ENCODE measurements at regions not wholly inside any gene's neighbourhood (a gene's known extent, or its start where the extent isn't known, plus 50 kb on each side); places are given as distances from the start of the nearest gene placed in this dataset.

- Mint-ChIP-seq H3K4me3 (no peak overlapping the region), H3K36me3 (no peaks in the 10 kb centered on the region), H3K9me3 (no peaks in the 10 kb centered on the region), H3K27ac (no peak overlapping the region), H3K4me1 (no peaks in the 10 kb centered on the region)
- ATAC-seq = no peak
- no peak for DNase-seq (ENCODE audit: low spot score in 2 of 2)
These were observed 54.6 kb downstream of the ARL4A start for GRCh38 chr7:12741951-12742575.

GRCh38 chr7:12746211-12746610, 58.8 kb downstream of the ARL4A start:
- Mint-ChIP-seq H3K27ac (no peak overlapping the region), H3K36me3 (no peaks in the 10 kb centered on the region), H3K9me3 (no peaks in the 10 kb centered on the region), H3K4me3 (no peak overlapping the region), H3K4me1 (no peaks in the 10 kb centered on the region)
- DNase-seq (ENCODE audit: low spot score in 2 of 2) (no peak), ATAC-seq (no peak)

GRCh38 chr7:12747687-12748306, 60.4 kb downstream of the ARL4A start:
- ATAC-seq (no peak), DNase-seq (ENCODE audit: low spot score in 2 of 2) (no peak)
- H3K9me3 Mint-ChIP-seq = no peaks in the 10 kb centered on the region
- no peaks in the 10 kb centered on the region for H3K4me1 Mint-ChIP-seq
- H3K27ac Mint-ChIP-seq = no peak overlapping the region
- no peak overlapping the region for H3K4me3 Mint-ChIP-seq
- no peaks in the 10 kb centered on the region for H3K36me3 Mint-ChIP-seq

GRCh38 chr7:12749069-12749468, 61.6 kb downstream of the ARL4A start:
- DNase-seq (ENCODE audit: low spot score in 2 of 2) (no peak), ATAC-seq (no peak)
- H3K27ac Mint-ChIP-seq = no peak overlapping the region
- H3K4me3 Mint-ChIP-seq = no peak overlapping the region
- no peaks in the 10 kb centered on the region for H3K4me1 Mint-ChIP-seq
- no peaks in the 10 kb centered on the region for H3K36me3 Mint-ChIP-seq
- no peaks in the 10 kb centered on the region for H3K9me3 Mint-ChIP-seq

- Mint-ChIP-seq H3K4me1 (no peaks in the 10 kb centered on the region), H3K9me3 (no peaks in the 10 kb centered on the region), H3K4me3 (no peak overlapping the region), H3K27ac (no peak overlapping the region), H3K36me3 (no peaks in the 10 kb centered on the region)
- ATAC-seq (no peak), DNase-seq (ENCODE audit: low spot score in 2 of 2) (no peak)
These were observed 62.3 kb downstream of the ARL4A start for GRCh38 chr7:12749746-12750145.

- Mint-ChIP-seq H3K4me1 (no peaks in the 10 kb centered on the region), H3K27ac (no peak overlapping the region), H3K9me3 (no peaks in the 10 kb centered on the region), H3K4me3 (no peak overlapping the region), H3K36me3 (no peaks in the 10 kb centered on the region)
- DNase-seq (ENCODE audit: low spot score in 2 of 2) = no peak
- no peak for ATAC-seq
These were observed 64.3 kb downstream of the ARL4A start for GRCh38 chr7:12751764-12752163.

- Mint-ChIP-seq H3K4me3 (no peak overlapping the region), H3K27ac (no peak overlapping the region), H3K4me1 (no peaks in the 10 kb centered on the region), H3K36me3 (no peaks in the 10 kb centered on the region), H3K9me3 (no peaks in the 10 kb centered on the region)
- ATAC-seq (no peak), DNase-seq (ENCODE audit: low spot score in 2 of 2) (no peak)
These were observed 66.7 kb downstream of the ARL4A start for GRCh38 chr7:12754179-12754578.

GRCh38 chr7:12756821-12757220, 69.4 kb downstream of the ARL4A start:
- ATAC-seq (no peak), DNase-seq (ENCODE audit: low spot score in 2 of 2) (no peak)
- peaks cover 10% of the 10 kb centered on the region for H3K9me3 Mint-ChIP-seq
- H3K4me1 Mint-ChIP-seq = no peaks in the 10 kb centered on the region
- no peaks in the 10 kb centered on the region for H3K36me3 Mint-ChIP-seq
- H3K27ac Mint-ChIP-seq = no peak overlapping the region
- H3K4me3 Mint-ChIP-seq = no peak overlapping the region

- DNase-seq (ENCODE audit: low spot score in 2 of 2) (no peak), ATAC-seq (no peak)
- Mint-ChIP-seq H3K27ac (no peak overlapping the region), H3K4me1 (no peaks in the 10 kb centered on the region), H3K9me3 (peaks cover 10% of the 10 kb centered on the region), H3K4me3 (no peak overlapping the region), H3K36me3 (no peaks in the 10 kb centered on the region)
These were observed 70.0 kb downstream of the ARL4A start for GRCh38 chr7:12757443-12757842.

- Mint-ChIP-seq H3K27ac (no peak overlapping the region), H3K4me3 (no peak overlapping the region), H3K9me3 (peaks cover 10% of the 10 kb centered on the region), H3K4me1 (no peaks in the 10 kb centered on the region), H3K36me3 (no peaks in the 10 kb centered on the region)
- no peak for ATAC-seq
- no peak for DNase-seq (ENCODE audit: low spot score in 2 of 2)
These were observed 71.7 kb downstream of the ARL4A start for GRCh38 chr7:12759151-12759550.

- H3K4me3 Mint-ChIP-seq = no peak overlapping the region
- H3K36me3 Mint-ChIP-seq = no peaks in the 10 kb centered on the region
- peaks cover 10% of the 10 kb centered on the region for H3K9me3 Mint-ChIP-seq
- no peaks in the 10 kb centered on the region for H3K4me1 Mint-ChIP-seq
- H3K27ac Mint-ChIP-seq = no peak overlapping the region
- ATAC-seq (no peak), DNase-seq (ENCODE audit: low spot score in 2 of 2) (no peak)
These were observed 73.7 kb downstream of the ARL4A start for GRCh38 chr7:12761111-12761510.

GRCh38 chr7:12761691-12762090, 74.3 kb downstream of the ARL4A start:
- no peak for DNase-seq (ENCODE audit: low spot score in 2 of 2)
- Mint-ChIP-seq H3K9me3 (peaks cover 10% of the 10 kb centered on the region), H3K4me1 (no peaks in the 10 kb centered on the region), H3K27ac (no peak overlapping the region), H3K36me3 (no peaks in the 10 kb centered on the region), H3K4me3 (no peak overlapping the region)
- no peak for ATAC-seq

- Mint-ChIP-seq H3K4me3 (no peak overlapping the region), H3K36me3 (no peaks in the 10 kb centered on the region), H3K27ac (no peak overlapping the region), H3K9me3 (peaks cover 10% of the 10 kb centered on the region), H3K4me1 (no peaks in the 10 kb centered on the region)
- DNase-seq (ENCODE audit: low spot score in 2 of 2) (no peak), ATAC-seq (no peak)
These were observed 77.0 kb downstream of the ARL4A start for GRCh38 chr7:12764458-12764891.

- H3K27ac Mint-ChIP-seq = no peak overlapping the region
- H3K36me3 Mint-ChIP-seq = no peaks in the 10 kb centered on the region
- DNase-seq (ENCODE audit: low spot score in 2 of 2) (no peak), ATAC-seq (no peak)
- H3K4me3 Mint-ChIP-seq = no peak overlapping the region
- H3K4me1 Mint-ChIP-seq = no peaks in the 10 kb centered on the region
- H3K9me3 Mint-ChIP-seq = peaks cover 2% of the 10 kb centered on the region
These were observed 78.1 kb downstream of the ARL4A start for GRCh38 chr7:12765431-12766100.

GRCh38 chr7:12766416-12766815, 79.0 kb downstream of the ARL4A start:
- no peak for ATAC-seq
- no peak overlapping the region for H3K4me3 Mint-ChIP-seq
- no peaks in the 10 kb centered on the region for H3K36me3 Mint-ChIP-seq
- H3K27ac Mint-ChIP-seq = no peak overlapping the region
- no peaks in the 10 kb centered on the region for H3K9me3 Mint-ChIP-seq
- DNase-seq (ENCODE audit: low spot score in 2 of 2) = no peak
- H3K4me1 Mint-ChIP-seq = no peaks in the 10 kb centered on the region

- DNase-seq (ENCODE audit: low spot score in 2 of 2) (no peak), ATAC-seq (no peak)
- Mint-ChIP-seq H3K9me3 (peaks cover 7% of the 10 kb centered on the region), H3K4me3 (no peak overlapping the region), H3K36me3 (no peaks in the 10 kb centered on the region), H3K4me1 (no peaks in the 10 kb centered on the region), H3K27ac (no peak overlapping the region)
These were observed 81.5 kb downstream of the ARL4A start for GRCh38 chr7:12768948-12769347.
